HEK293 (cell line): ENCODE measurements at regions not wholly inside any gene's neighbourhood (a gene's known extent, or its start where the extent isn't known, plus 50 kb on each side); places are given as distances from the start of the nearest gene placed in this dataset.

ENCODE experiments used
- EGR2 ChIP-seq: fragments of 450-650 bp; formaldehyde crosslinking; IDR thresholded peaks from 2 replicates; pipeline ENCODE4 v1.5.1; 2016; ENCODE audit warnings: low read depth, missing biosample characterization, missing genetic modification characterization
- RBAK ChIP-seq: fragments of 450-650 bp; formaldehyde crosslinking; IDR thresholded peaks from 2 replicates; pipeline ENCODE4 v1.5.1; 2016; ENCODE audit warnings: missing biosample characterization, missing genetic modification characterization
- ZNF2 ChIP-seq: fragments of 450-650 bp; formaldehyde crosslinking; IDR thresholded peaks from 2 replicates; pipeline ENCODE4 v1.5.1; 2016; ENCODE audit warnings: missing biosample characterization, missing genetic modification characterization
- ZNF211 ChIP-seq: fragments of 450-650 bp; formaldehyde crosslinking; IDR thresholded peaks from 2 replicates; pipeline ENCODE4 v1.5.1; 2016; ENCODE audit warnings: low read depth, missing biosample characterization, missing genetic modification characterization
- ZNF26 ChIP-seq: fragments of 450-650 bp; formaldehyde crosslinking; IDR thresholded peaks from 2 replicates; pipeline ENCODE4 v1.5.1; 2016; ENCODE audit warnings: missing biosample characterization, missing genetic modification characterization
- ZNF274 ChIP-seq, 2 experiments: fragments of 200-500 bp in 1 of 2; fragments of 450-650 bp in 1 of 2; sonication (Bioruptor generic) in 1 of 2; formaldehyde crosslinking in 1 of 2; IDR thresholded peaks; 2 replicates each; pipeline versions ENCODE4 v1.5.1 to v1.6.1; 2014 to 2016; ENCODE audit warnings: borderline replicate concordance in 1 of 2, inconsistent platforms in 1 of 2, low read length in 1 of 2, missing biosample characterization in 1 of 2, missing genetic modification characterization in 1 of 2
- ZNF48 ChIP-seq: fragments of 450-650 bp; formaldehyde crosslinking; IDR thresholded peaks from 2 replicates; pipeline ENCODE4 v1.5.1; 2016; ENCODE audit warnings: missing biosample characterization, missing genetic modification characterization
- TF ChIP-seq, protein P1 (sequence below): fragments of 450-650 bp; formaldehyde crosslinking; IDR thresholded peaks from 2 replicates; pipeline ENCODE4 v1.5.1; 2016; ENCODE audit warnings: missing biosample characterization, missing genetic modification characterization, low read depth

DNA sequence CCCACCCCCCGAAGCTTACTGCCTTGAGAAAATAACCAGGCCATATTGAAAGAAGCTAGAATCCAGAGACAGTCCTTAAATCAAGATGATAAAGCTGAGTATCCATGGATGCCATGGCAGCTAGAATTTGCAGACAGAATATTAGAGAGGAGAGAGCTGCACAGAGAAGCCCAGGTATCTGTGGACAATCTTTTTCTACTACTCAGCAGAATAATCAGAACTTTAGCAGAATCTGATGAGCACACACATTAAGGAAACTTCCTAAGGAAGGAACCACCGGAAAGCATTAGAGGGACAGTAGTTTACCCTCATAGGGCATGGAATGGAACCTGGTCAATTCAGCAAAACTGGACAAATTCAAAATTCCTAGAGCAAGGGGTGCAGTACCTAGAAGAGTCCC, 1001.7 kb downstream of the HACE1 start:
- TF ChIP-seq EGR2 = no peak
- no peak for TF ChIP-seq ZNF48 (tag by site-specific recombination)
- TF ChIP-seq, protein P1, sequence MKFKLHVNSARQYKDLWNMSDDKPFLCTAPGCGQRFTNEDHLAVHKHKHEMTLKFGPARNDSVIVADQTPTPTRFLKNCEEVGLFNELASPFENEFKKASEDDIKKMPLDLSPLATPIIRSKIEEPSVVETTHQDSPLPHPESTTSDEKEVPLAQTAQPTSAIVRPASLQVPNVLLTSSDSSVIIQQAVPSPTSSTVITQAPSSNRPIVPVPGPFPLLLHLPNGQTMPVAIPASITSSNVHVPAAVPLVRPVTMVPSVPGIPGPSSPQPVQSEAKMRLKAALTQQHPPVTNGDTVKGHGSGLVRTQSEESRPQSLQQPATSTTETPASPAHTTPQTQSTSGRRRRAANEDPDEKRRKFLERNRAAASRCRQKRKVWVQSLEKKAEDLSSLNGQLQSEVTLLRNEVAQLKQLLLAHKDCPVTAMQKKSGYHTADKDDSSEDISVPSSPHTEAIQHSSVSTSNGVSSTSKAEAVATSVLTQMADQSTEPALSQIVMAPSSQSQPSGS (tag by site-specific recombination) = no peak
- no peak for TF ChIP-seq ZNF211 (tag by site-specific recombination)
- TF ChIP-seq ZNF26 (tag by site-specific recombination) = no peak
- TF ChIP-seq RBAK (tag by site-specific recombination) = no peak
- TF ChIP-seq ZNF2 (tag by site-specific recombination) = no peak
- no peak for TF ChIP-seq ZNF274 (IDR thresholded peaks at IDR 0.05; ENCODE audit: low read length)
- TF ChIP-seq ZNF274 (tag by site-specific recombination; IDR thresholded peaks at IDR 0.05; ENCODE audit: borderline replicate concordance) = no peak
